IMR-90 (cell line): ENCODE measurements at regions not wholly inside any gene's neighbourhood (a gene's known extent, or its start where the extent isn't known, plus 50 kb on each side); places are given as distances from the start of the nearest gene placed in this dataset.

Source experiments
- CHD1 ChIP-seq: IDR thresholded peaks from 2 replicates; pipeline ENCODE4 v1.6.1; 2012; ENCODE audit warnings: low read depth, low read length, improper control_type of control experiment
- FOS ChIP-seq: fragments of 150-350 bp; IDR thresholded peaks from 2 replicates; pipeline ENCODE4 v1.6.1; 2016; ENCODE audit warnings: low read depth, low read length
- NFE2L2 ChIP-seq: fragments of 150-350 bp; IDR thresholded peaks from 2 replicates; pipeline ENCODE4 v1.6.1; 2016; ENCODE audit warnings: low read depth, mild to moderate bottlenecking, low read length
- POLR2A ChIP-seq: IDR thresholded peaks from 2 replicates; pipeline ENCODE4 v1.6.1; 2012; ENCODE audit warnings: mild to moderate bottlenecking, low read depth, low read length
- RAD21 ChIP-seq: IDR thresholded peaks from 2 replicates; pipeline ENCODE4 v1.6.1; 2012; ENCODE audit warnings: low read length, improper control_type of control experiment
- RFX5 ChIP-seq: IDR thresholded peaks from 2 replicates; pipeline ENCODE4 v1.8.0; 2012; ENCODE audit warnings: low read depth, mild to moderate bottlenecking, low read length, moderate library complexity
- USF2 ChIP-seq: fragments of 150-350 bp; IDR thresholded peaks from 2 replicates; pipeline ENCODE4 v1.6.1; 2017; ENCODE audit warnings: mild to moderate bottlenecking, antibody characterized with exemption, low read length, low read depth
- TF ChIP-seq, protein P1 (sequence below): conservative IDR thresholded peaks from 2 replicates; pipeline ENCODE4 v1.5.1; 2012; ENCODE audit warnings: mild to moderate bottlenecking, low read depth, low read length, improper control_type of control experiment
- TF ChIP-seq, protein P2 (sequence below): fragments of 150-350 bp; IDR thresholded peaks from 2 replicates; pipeline ENCODE4 v1.6.1; 2016; ENCODE audit warnings: low read depth, mild to moderate bottlenecking, low read length, moderate library complexity, borderline replicate concordance

- TF ChIP-seq, protein P1, sequence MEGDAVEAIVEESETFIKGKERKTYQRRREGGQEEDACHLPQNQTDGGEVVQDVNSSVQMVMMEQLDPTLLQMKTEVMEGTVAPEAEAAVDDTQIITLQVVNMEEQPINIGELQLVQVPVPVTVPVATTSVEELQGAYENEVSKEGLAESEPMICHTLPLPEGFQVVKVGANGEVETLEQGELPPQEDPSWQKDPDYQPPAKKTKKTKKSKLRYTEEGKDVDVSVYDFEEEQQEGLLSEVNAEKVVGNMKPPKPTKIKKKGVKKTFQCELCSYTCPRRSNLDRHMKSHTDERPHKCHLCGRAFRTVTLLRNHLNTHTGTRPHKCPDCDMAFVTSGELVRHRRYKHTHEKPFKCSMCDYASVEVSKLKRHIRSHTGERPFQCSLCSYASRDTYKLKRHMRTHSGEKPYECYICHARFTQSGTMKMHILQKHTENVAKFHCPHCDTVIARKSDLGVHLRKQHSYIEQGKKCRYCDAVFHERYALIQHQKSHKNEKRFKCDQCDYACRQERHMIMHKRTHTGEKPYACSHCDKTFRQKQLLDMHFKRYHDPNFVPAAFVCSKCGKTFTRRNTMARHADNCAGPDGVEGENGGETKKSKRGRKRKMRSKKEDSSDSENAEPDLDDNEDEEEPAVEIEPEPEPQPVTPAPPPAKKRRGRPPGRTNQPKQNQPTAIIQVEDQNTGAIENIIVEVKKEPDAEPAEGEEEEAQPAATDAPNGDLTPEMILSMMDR, result no peak
- TF ChIP-seq POLR2A (no peak), CHD1 (no peak), RAD21 (no peak), USF2 (no peak), RFX5 (no peak), FOS (no peak), NFE2L2 (no peak)
- TF ChIP-seq, protein P2, sequence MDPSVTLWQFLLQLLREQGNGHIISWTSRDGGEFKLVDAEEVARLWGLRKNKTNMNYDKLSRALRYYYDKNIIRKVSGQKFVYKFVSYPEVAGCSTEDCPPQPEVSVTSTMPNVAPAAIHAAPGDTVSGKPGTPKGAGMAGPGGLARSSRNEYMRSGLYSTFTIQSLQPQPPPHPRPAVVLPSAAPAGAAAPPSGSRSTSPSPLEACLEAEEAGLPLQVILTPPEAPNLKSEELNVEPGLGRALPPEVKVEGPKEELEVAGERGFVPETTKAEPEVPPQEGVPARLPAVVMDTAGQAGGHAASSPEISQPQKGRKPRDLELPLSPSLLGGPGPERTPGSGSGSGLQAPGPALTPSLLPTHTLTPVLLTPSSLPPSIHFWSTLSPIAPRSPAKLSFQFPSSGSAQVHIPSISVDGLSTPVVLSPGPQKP, result no peak
Observed at GRCh38 chr16:86823888-86824671, 245.7 kb downstream of the FOXL1 start.
